Tibial artery (tissue), 4 donors: ENCODE measurements at regions not wholly inside any gene's neighbourhood (a gene's known extent, or its start where the extent isn't known, plus 50 kb on each side); places are given as distances from the start of the nearest gene placed in this dataset.

Experiments
- DNase-seq, 2 donors: peaks; one replicate each; pipeline ENCODE4 v3.0.0-alpha.2; 2019
- H3K27ac ChIP-seq, 2 donors: fragments of 200-600 bp; sonication (generic) in 1 of 2; 1 replicate in 1 of 2; 2 replicates in 1 of 2; pipeline ENCODE4 v1.5.1; 2018 to 2019; ENCODE audit warnings: mild to moderate bottlenecking in 1 of 2
- H3K27me3 ChIP-seq, 2 donors: fragments of 200-600 bp; sonication (generic) in 1 of 2; one replicate each; pipeline versions ENCODE4 v1.5.1 to v1.6.0; 2016 to 2019
- H3K36me3 ChIP-seq, 3 donors: fragments of 200-600 bp; sonication (generic) in 2 of 3; one replicate each; pipeline ENCODE4 v1.5.1; 2016 to 2019; ENCODE audit warnings: mild to moderate bottlenecking in 2 of 3
- H3K4me1 ChIP-seq, 4 donors: fragments of 200-600 bp; sonication (generic) in 2 of 4; 1 replicate in 3 of 4; 2 replicates in 1 of 4; pipeline ENCODE4 v1.5.1; 2016 to 2019
- H3K4me3 ChIP-seq, 2 donors: fragments of 200-600 bp; sonication (generic) in 1 of 2; 1 replicate in 1 of 2; 2 replicates in 1 of 2; pipeline ENCODE4 v1.5.1; 2018 to 2019; ENCODE audit warnings: mild to moderate bottlenecking in 2 of 2
- H3K9me3 ChIP-seq, 3 donors: fragments of 200-600 bp; sonication (generic) in 1 of 3; one replicate each; pipeline ENCODE4 v1.5.1; 2016 to 2019
- intact Hi-C: fragments of 100-400 bp; cut with DNase I; formaldehyde crosslinking; loops from one replicate; pipeline ENCODE4 v1.15.0; 2023; ENCODE audit warnings: low total_unique reads
- TF ChIP-seq, protein P1 (sequence below), 2 experiments: fragments of 200-600 bp in 1 of 2; fragments of 450-650 bp in 1 of 2; IDR thresholded peaks; one replicate each; pipeline ENCODE4 v1.5.1; 2017 to 2019; ENCODE audit warnings: antibody characterized with exemption in 2 of 2, mild to moderate bottlenecking in 1 of 2, moderate library complexity in 1 of 2

- H3K9me3 ChIP-seq = no peaks in the 10 kb centered on the region
- H3K4me3 ChIP-seq = no peak overlapping the region
- TF ChIP-seq, protein P1, sequence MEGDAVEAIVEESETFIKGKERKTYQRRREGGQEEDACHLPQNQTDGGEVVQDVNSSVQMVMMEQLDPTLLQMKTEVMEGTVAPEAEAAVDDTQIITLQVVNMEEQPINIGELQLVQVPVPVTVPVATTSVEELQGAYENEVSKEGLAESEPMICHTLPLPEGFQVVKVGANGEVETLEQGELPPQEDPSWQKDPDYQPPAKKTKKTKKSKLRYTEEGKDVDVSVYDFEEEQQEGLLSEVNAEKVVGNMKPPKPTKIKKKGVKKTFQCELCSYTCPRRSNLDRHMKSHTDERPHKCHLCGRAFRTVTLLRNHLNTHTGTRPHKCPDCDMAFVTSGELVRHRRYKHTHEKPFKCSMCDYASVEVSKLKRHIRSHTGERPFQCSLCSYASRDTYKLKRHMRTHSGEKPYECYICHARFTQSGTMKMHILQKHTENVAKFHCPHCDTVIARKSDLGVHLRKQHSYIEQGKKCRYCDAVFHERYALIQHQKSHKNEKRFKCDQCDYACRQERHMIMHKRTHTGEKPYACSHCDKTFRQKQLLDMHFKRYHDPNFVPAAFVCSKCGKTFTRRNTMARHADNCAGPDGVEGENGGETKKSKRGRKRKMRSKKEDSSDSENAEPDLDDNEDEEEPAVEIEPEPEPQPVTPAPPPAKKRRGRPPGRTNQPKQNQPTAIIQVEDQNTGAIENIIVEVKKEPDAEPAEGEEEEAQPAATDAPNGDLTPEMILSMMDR (IDR thresholded peaks at IDR 0.05) = no peak
- no peaks in the 10 kb centered on the region for H3K36me3 ChIP-seq
- H3K27ac ChIP-seq = no peak overlapping the region
- no peak for DNase-seq
- H3K27me3 ChIP-seq = no peaks in the 10 kb centered on the region
- intact Hi-C loops = no loop called here
- H3K4me1 ChIP-seq = peaks cover 0 to 46% (median 15%) of the 10 kb centered on the region in 4 donors
These were observed 132.8 kb downstream of the TNFSF18 start for GRCh38 chr1:172917972-172918371.

- Histone ChIP-seq H3K4me1 (peaks cover 0 to 46% (median 15%) of the 10 kb centered on the region in 4 donors), H3K9me3 (no peaks in the 10 kb centered on the region), H3K36me3 (no peaks in the 10 kb centered on the region), H3K27ac (no peak overlapping the region), H3K4me3 (no peak overlapping the region), H3K27me3 (no peaks in the 10 kb centered on the region)
- no peak for DNase-seq
- TF ChIP-seq, protein P1 (IDR thresholded peaks at IDR 0.05) = no peak
- intact Hi-C loops = no loop called here
These were observed 132.3 kb downstream of the TNFSF18 start for GRCh38 chr1:172918478-172918877.

DNA sequence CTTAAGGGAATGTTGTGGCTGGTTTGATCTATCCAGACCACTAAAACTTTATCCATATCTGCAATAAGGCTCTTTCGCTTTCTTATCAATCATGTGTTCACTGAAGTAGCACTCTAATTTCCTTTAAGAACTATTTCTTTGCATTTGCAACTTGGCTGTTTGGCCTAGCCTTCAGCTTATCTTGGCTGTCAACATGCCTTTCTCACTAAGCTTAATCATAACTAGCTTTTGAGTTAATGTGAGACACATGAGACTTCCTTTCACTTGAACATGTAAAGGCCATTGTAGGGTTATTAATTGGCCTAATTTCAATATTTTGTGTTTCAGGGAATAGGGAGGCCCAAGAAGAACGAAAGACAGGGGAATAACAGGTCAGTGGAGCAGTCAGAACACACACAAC, 124.7 kb downstream of the TNFSF18 start:
- H3K27me3 ChIP-seq = no peaks in the 10 kb centered on the region
- H3K4me1 ChIP-seq = no peaks in the 10 kb centered on the region
- H3K36me3 ChIP-seq = no peaks in the 10 kb centered on the region
- TF ChIP-seq, protein P1 (IDR thresholded peaks at IDR 0.05) = no peak
- no peak overlapping the region for H3K4me3 ChIP-seq
- DNase-seq = no peak
- no peaks in the 10 kb centered on the region for H3K9me3 ChIP-seq
- no peak overlapping the region for H3K27ac ChIP-seq
- intact Hi-C loops = no loop called here

- Histone ChIP-seq H3K27ac (no peak overlapping the region), H3K4me3 (no peak overlapping the region), H3K4me1 (peaks cover 0 to 1% (median 0%) of the 10 kb centered on the region in 4 donors), H3K36me3 (no peaks in the 10 kb centered on the region), H3K9me3 (no peaks in the 10 kb centered on the region), H3K27me3 (no peaks in the 10 kb centered on the region)
- intact Hi-C loops = no loop called here
- no peak for DNase-seq
- TF ChIP-seq, protein P1 (IDR thresholded peaks at IDR 0.05) = no peak
These were observed 122.3 kb downstream of the TNFSF18 start for GRCh38 chr1:172928412-172928811.

DNA sequence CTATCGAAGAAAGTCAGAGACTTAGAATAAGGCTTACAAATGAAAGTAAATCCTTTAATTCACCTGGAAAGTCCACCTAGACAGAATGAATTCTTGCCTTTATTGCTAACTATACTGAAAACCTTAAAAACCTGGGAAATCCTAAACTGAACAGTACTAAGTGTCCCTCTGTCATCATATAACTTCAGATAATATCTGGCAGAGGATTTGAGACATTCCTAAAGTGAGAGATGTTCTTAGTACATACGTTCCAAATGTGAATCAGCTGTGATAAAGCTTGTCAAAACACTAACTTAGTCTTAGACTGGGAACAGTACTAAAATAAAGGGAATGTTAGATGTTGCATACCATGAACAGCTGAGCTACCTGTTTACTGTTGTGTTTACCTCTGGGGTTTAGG, 121.7 kb downstream of the TNFSF18 start:
- TF ChIP-seq, protein P1 (IDR thresholded peaks at IDR 0.05) = no peak
- DNase-seq = no peak
- Histone ChIP-seq H3K27ac (no peak overlapping the region), H3K4me3 (no peak overlapping the region), H3K9me3 (no peaks in the 10 kb centered on the region), H3K4me1 (peaks cover 0 to 6% (median 0%) of the 10 kb centered on the region in 4 donors), H3K36me3 (no peaks in the 10 kb centered on the region), H3K27me3 (no peaks in the 10 kb centered on the region)
- intact Hi-C loops = no loop called here

DNA sequence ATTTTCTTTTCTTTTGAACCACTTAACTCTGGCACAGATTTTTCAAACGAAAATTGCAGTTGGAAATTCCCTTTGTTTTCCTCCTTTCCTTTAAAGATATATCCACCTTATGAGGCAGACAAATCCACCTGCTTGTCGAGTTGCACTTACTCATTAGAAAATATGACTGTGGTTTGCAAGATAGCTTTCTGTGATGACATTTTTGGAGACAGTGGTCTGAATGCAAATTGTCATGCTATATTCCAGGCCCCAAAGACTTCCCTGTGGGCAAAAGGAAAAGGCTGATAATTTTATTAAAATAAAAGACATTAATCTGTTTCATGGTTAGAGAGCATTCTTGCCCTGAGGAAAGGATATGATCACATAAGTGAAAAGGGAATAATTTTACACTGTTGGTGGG, 120.6 kb downstream of the TNFSF18 start:
- no peak overlapping the region for H3K27ac ChIP-seq
- no peaks in the 10 kb centered on the region for H3K36me3 ChIP-seq
- TF ChIP-seq, protein P1 (IDR thresholded peaks at IDR 0.05) = no peak
- H3K4me1 ChIP-seq = peaks cover 0 to 17% (median 0%) of the 10 kb centered on the region in 4 donors
- H3K4me3 ChIP-seq = no peak overlapping the region
- no peak for DNase-seq
- no peaks in the 10 kb centered on the region for H3K9me3 ChIP-seq
- intact Hi-C loops = no loop called here
- no peaks in the 10 kb centered on the region for H3K27me3 ChIP-seq
